HEK293T (cell line): ENCODE measurements at regions not wholly inside any gene's neighbourhood (a gene's known extent, or its start where the extent isn't known, plus 50 kb on each side); places are given as distances from the start of the nearest gene placed in this dataset.

Experiments used
- CTCF ChIA-PET: fragments of 350-600 bp; formaldehyde crosslinking; extraction: SDS; loops from one replicate; lab custom pipeline; 2021; ENCODE audit warnings: antibody characterized with exemption, inconsistent platforms; lab: Yijun Ruan, JAX
- POLR2A ChIA-PET: fragments of 350-600 bp; formaldehyde crosslinking; extraction: SDS; loops from one replicate; lab custom pipeline; 2020; ENCODE audit warnings: antibody characterized with exemption, inconsistent platforms; lab: Yijun Ruan, JAX
- DNase-seq: peaks from one replicate; pipeline ENCODE4 v3.0.0; 2012; ENCODE audit warnings: mixed read lengths; ENCODE audit errors: extremely low spot score
- ARNT ChIP-seq: fragments of 450-650 bp; IDR thresholded peaks from 2 replicates; pipeline ENCODE4 v1.6.1; 2017; ENCODE audit warnings: mild to moderate bottlenecking
- BHLHE40 ChIP-seq: fragments of 450-650 bp; IDR thresholded peaks from 2 replicates; pipeline ENCODE4 v1.6.1; 2016; ENCODE audit warnings: mild to moderate bottlenecking, moderate library complexity, borderline replicate concordance
- CTBP1 ChIP-seq: fragments of 450-650 bp; IDR thresholded peaks from 2 replicates; pipeline ENCODE4 v1.6.1; 2016; ENCODE audit warnings: borderline replicate concordance
- ELF4 ChIP-seq: fragments of 450-650 bp; IDR thresholded peaks from 2 replicates; pipeline ENCODE4 v1.6.1; 2017; ENCODE audit warnings: antibody characterized with exemption
- FOXA1 ChIP-seq: fragments of 450-650 bp; IDR thresholded peaks from 2 replicates; pipeline ENCODE4 v1.6.1; 2016; ENCODE audit warnings: mild to moderate bottlenecking
- FOXK2 ChIP-seq: fragments of 450-650 bp; IDR thresholded peaks from 2 replicates; pipeline ENCODE4 v1.6.1; 2016; ENCODE audit warnings: mild to moderate bottlenecking
- FOXM1 ChIP-seq: fragments of 450-650 bp; IDR thresholded peaks from 2 replicates; pipeline ENCODE4 v1.6.1; 2017; ENCODE audit warnings: mild to moderate bottlenecking, borderline replicate concordance
- HDGF ChIP-seq: fragments of 450-650 bp; IDR thresholded peaks from 2 replicates; pipeline ENCODE4 v1.6.1; 2017; ENCODE audit warnings: antibody characterized with exemption, borderline replicate concordance
- L3MBTL2 ChIP-seq: fragments of 450-650 bp; conservative IDR thresholded peaks from 2 replicates; pipeline ENCODE4 v1.6.1; 2016; ENCODE audit warnings: mild to moderate bottlenecking
- LEF1 ChIP-seq: fragments of 450-650 bp; IDR thresholded peaks from 2 replicates; pipeline ENCODE4 v1.6.1; 2017; ENCODE audit warnings: mild to moderate bottlenecking, borderline replicate concordance
- NFRKB ChIP-seq: fragments of 450-650 bp; IDR thresholded peaks from 2 replicates; pipeline ENCODE4 v1.6.1; 2016; ENCODE audit warnings: mild to moderate bottlenecking, moderate library complexity
- SP1 ChIP-seq: fragments of 450-650 bp; IDR thresholded peaks from 2 replicates; pipeline ENCODE4 v1.6.1; 2017
- SUZ12 ChIP-seq: fragments of 450-650 bp; IDR thresholded peaks from 2 replicates; pipeline ENCODE4 v1.6.1; 2016; ENCODE audit warnings: mild to moderate bottlenecking
- TARDBP ChIP-seq: fragments of 450-650 bp; IDR thresholded peaks from 2 replicates; pipeline ENCODE4 v1.6.1; 2016
- ZNF384 ChIP-seq: fragments of 450-650 bp; IDR thresholded peaks from 2 replicates; pipeline ENCODE4 v1.6.1; 2016
- TF ChIP-seq, protein P1 (sequence below): fragments of 450-650 bp; IDR thresholded peaks from 2 replicates; pipeline ENCODE4 v1.6.1; 2016

DNA sequence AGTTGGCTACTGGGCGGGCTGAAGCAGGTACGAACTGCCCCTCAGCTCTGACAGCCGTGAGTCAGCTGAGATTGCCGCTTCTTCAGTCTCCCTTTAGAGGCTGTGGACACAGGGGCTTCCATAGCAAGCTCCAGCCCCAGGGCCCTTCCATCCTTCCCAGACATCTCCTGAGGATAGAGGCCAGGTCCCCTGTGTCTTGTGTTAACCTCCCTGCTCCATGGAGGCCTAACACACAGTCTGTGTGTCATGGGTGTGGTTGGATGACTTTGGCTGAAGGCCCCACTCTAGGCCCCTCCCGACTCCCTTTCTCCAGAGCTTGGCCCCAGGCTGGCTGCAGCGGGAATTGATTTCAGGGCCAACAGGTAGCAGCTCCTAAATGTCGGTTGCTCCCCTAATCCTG is 116.1 kb upstream of the TLE3 start:
- POLR2A ChIA-PET = no interaction called here
- CTCF ChIA-PET = no interaction called here
- DNase-seq = no peak
- TF ChIP-seq SUZ12 (no peak), LEF1 (no peak), CTBP1 (no peak), BHLHE40 (no peak), TARDBP (no peak), ELF4 (no peak), FOXK2 (no peak), NFRKB (no peak), HDGF (no peak), ZNF384 (no peak), SP1 (no peak), FOXM1 (no peak), L3MBTL2 (no peak), FOXA1 (no peak), ARNT (no peak)
- TF ChIP-seq, protein P1, sequence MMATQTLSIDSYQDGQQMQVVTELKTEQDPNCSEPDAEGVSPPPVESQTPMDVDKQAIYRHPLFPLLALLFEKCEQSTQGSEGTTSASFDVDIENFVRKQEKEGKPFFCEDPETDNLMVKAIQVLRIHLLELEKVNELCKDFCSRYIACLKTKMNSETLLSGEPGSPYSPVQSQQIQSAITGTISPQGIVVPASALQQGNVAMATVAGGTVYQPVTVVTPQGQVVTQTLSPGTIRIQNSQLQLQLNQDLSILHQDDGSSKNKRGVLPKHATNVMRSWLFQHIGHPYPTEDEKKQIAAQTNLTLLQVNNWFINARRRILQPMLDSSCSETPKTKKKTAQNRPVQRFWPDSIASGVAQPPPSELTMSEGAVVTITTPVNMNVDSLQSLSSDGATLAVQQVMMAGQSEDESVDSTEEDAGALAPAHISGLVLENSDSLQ = no peak

DNA sequence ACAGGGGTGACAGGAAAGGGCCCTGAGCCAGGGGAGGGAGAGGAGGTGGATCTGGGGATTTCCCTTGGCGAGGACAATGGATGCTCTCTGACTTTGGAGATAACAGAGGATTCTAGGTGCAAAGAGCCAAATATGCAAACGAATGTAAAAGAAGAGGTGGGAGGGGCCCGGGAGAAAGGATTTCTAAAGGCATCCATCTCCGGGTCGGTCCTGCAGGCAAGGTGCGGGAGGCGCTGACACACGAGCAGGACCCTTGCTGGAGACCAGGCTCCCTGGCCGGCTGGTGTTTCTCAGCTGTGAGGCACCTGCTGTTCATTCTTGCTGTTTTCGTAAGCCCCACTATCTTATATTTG is 115.2 kb upstream of the TLE3 start:
- no peak for DNase-seq
- TF ChIP-seq ARNT (no peak), CTBP1 (no peak), NFRKB (no peak), FOXK2 (no peak), BHLHE40 (no peak), TARDBP (no peak), FOXM1 (no peak), L3MBTL2 (no peak)
- TF ChIP-seq, protein P1 = no peak
- ChIA-PET CTCF (no interaction called here), POLR2A (interaction anchor here (1.1 kb wide), 1 partner anchor 116 kb away, joined by 3 read pairs; the partner anchor contains the start of gene TLE3)

DNA sequence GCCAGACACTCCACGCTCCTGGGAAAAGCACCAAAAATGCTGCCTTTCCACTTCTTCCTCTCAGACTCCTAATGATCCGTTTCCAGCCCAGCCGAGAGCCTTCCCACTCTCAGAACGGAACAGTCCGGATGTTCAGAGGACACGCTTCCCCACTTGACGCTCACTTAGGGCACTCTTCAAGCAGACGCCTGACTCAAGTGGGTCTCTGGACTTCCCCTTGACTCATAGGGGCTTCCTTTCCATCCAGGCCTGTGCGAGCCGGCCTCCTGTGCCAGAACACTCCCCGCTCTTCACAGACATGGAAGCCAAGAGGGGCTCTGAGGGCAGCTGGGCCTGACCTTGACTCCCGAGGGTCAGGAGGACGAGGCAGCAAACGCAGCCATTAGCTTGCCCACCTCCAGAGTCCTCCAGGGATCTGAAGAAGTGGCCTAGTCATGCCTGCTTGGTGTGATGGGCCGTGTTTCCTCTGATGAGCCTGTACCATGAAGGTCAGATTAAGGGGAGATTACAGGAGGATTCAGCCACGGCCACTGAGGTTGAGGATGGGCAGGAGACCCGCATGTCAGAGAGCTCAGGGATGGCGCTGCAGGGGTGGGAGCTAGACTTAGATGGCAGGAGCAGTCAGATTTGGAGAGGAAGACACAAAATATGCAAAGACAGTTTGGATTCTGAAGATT is 114.7 kb upstream of the TLE3 start:
- TF ChIP-seq HDGF (no peak), FOXM1 (no peak), TARDBP (no peak), ARNT (no peak), BHLHE40 (no peak), SP1 (no peak)
- TF ChIP-seq, protein P1 = no peak
- ChIA-PET CTCF (no interaction called here), POLR2A (interaction anchor here (1.1 kb wide), 1 partner anchor 115 kb away, joined by 3 read pairs; the partner anchor contains the start of gene TLE3)
- DNase-seq = no peak

DNA sequence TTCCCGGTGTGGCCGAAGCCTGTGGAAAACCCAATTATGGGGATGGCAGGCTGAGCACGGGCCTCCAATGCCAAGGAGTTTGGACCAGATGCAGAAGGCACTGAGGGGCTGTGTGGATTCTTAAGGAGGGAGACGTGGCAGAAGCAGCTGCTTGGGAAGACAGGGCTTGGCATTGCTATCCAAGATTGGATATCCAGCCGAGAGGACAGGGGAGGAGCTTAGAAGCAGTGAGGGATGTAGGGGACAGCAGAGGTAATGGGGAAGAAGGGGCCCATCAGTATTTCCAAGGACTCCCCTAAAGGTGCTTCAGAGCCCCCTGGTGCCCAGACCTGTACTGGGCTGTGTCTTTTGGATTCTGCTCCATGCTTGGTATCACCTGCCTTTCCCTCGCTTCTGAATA is 112.8 kb upstream of the TLE3 start:
- DNase-seq = no peak
- ChIA-PET CTCF (no interaction called here), POLR2A (no interaction called here)
- TF ChIP-seq ARNT = no peak
- no peak for TF ChIP-seq LEF1
- no peak for TF ChIP-seq CTBP1
- TF ChIP-seq SUZ12 = no peak
- no peak for TF ChIP-seq ZNF384
- no peak for TF ChIP-seq L3MBTL2
- no peak for TF ChIP-seq HDGF
- TF ChIP-seq, protein P1 = no peak

DNA sequence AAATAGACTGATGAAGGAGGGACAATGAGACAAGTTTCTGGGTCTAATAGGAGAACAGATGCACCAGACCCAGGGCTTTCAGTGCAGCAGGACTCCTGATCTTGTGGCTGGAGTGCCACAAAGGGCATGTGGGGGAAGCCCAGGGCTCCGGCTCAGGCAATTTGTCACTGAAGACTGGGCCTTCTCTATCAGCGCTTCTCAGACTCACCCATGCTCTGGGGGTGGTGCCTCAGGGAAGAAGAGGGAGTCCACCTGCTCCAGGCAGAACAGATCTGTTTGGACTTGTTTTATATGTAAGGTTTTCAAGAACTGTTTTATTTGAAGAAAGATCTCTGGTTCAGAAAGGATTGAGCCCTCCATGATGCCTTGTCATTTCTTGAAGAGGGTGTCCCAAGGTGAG is 112.4 kb upstream of the TLE3 start:
- no peak for TF ChIP-seq HDGF
- TF ChIP-seq L3MBTL2 = no peak
- TF ChIP-seq FOXA1 = no peak
- no peak for TF ChIP-seq SUZ12
- TF ChIP-seq BHLHE40 = no peak
- TF ChIP-seq TARDBP = no peak
- no peak for TF ChIP-seq ARNT
- TF ChIP-seq NFRKB = no peak
- no peak for TF ChIP-seq ZNF384
- no peak for TF ChIP-seq SP1
- TF ChIP-seq FOXM1 = no peak
- no peak for TF ChIP-seq CTBP1
- CTCF ChIA-PET = no interaction called here
- POLR2A ChIA-PET = no interaction called here

DNA sequence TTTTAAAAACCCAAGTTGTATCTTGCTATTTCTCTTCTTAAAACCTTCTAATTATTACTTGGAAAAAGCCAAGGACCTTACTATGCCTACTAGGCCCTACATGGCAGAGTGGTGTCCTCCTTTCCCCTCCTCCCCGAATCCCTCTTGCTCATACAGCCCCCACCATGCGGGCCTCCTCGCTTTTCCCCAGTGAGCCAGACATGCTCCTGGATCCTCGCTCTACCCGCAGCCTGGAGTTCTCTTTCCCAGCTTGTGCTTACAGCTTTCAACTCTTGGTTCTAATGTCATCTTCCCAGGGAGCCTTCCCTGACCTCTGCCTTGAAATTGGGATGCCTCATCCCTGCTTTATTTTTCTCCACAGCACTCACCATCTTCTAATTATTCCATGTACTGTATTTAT is 111.8 kb upstream of the TLE3 start:
- ChIA-PET POLR2A (no interaction called here), CTCF (no interaction called here)
- TF ChIP-seq SP1 (no peak), NFRKB (no peak), CTBP1 (no peak), FOXM1 (no peak), HDGF (no peak), BHLHE40 (no peak), TARDBP (no peak), FOXA1 (no peak), ARNT (no peak), FOXK2 (no peak), L3MBTL2 (no peak), ZNF384 (no peak), ELF4 (no peak), SUZ12 (no peak), LEF1 (no peak)
- TF ChIP-seq, protein P1 = no peak
- no peak for DNase-seq

More for the DNA sequence above, 112.4 kb upstream of the TLE3 start:
- no peak for DNase-seq
